Effector CD4-positive, alpha-beta T cell (primary cell): ENCODE measurements at regions not wholly inside any gene's neighbourhood (a gene's known extent, or its start where the extent isn't known, plus 50 kb on each side); places are given as distances from the start of the nearest gene placed in this dataset.

Experiments used
- DNase-seq: peaks from one replicate; pipeline ENCODE4 v3.0.0-alpha.2; 2020

DNA sequence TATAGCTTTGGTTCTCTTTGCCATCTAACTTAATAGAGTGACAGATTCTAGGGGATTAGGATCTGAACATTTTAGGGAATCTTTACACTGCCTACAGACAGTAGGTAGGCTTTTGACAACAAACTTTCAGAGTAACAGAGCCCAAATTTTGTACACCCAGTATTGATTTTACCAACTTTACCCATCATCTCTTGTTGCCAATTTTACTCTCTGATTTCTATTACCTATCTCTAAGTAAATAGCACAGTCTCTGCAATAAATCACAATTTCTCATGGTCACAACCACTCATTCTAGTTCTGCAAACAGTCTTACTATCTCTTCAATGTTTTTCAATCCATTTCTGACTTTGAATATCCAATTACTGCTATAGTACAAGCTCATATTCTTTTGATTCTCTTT is 1097.6 kb upstream of the PHF14 start:
- DNase-seq = no peak

DNA sequence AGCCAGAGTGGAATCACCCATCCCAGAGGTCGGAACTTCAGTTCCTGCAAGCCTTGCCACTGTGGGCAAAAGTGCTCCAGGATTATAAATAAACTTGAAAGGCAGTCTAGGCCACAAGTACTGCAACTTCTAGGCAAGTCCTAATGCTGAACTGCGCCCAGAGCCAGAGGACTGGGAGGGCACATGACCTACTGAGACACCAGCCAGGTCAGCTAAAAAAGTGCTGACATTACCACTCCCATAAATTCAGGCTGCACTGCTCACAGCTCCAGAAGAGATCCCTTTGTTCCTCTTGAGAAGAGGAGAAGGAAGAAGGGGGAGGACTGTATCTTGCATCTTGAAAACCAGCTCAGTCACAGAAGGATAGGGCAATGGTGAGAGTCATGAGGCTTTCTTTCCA is 1084.1 kb upstream of the PHF14 start:
- no peak for DNase-seq

- no peak for DNase-seq
These were observed 1083.6 kb upstream of the PHF14 start for GRCh38 chr7:9890092-9890491.

- DNase-seq = no peak
These were observed 1082.6 kb upstream of the PHF14 start for GRCh38 chr7:9891056-9891455.

DNA sequence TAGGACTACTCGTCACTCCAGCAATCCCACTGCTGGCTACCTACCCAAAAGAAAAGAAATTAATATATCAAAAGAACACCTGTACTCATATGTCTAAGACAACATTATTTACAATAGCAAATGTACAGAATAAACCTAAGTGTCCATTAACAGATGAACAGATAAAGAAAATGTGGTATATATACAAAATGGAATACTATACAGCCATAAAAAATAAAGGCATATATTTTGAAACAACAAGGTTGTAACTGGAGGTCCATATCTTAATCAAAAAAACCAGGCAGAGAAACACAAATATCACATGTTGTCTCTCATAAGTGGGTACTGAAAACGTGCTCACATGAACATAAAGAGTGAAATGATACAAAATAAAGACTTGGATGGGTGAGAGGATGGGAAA is 1073.3 kb upstream of the PHF14 start:
- DNase-seq = no peak

DNA sequence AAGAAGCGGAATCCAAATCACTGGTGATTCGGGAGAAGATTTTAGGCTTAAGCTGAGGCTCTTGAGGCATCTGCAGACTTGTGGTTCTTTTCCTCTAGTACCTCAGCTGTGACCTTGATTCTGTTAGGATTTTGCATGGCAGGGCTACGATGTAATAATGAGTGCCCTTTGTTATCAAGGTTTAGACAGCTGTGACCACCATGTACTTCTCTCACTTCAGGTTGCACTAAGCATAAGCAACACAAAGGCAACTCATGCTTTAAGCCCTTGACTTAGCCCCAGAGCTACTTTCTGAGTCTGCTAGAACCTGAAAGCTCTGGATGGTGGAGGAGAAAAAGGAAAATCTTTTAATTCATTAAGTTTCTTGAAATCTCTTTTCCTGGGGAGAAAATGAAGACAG is 1052.3 kb upstream of the PHF14 start:
- DNase-seq = no peak

- DNase-seq = no peak
These were observed 1035.6 kb upstream of the PHF14 start for GRCh38 chr7:9937944-9938631.

DNA sequence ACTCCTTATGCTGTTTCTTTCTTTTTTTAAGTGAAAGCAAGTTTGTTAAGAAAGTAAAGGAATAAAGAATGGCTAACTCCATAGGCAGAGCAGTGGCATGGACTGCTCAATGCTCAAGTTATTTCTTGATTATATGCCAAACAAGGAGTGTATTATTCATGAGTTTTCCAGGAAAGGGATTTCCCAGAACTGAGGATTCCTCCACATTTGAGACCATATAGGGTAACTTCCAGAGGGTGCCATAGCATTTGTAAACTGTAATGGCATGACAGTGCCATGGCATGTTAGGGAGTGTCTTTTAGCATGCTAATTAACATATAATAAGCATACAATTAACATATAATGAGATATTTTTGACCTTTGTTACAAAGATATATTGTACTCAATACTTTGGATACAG is 1034.5 kb upstream of the PHF14 start:
- no peak for DNase-seq

- DNase-seq = no peak
These were observed 1028.5 kb upstream of the PHF14 start for GRCh38 chr7:9945131-9945530.

- no peak for DNase-seq
These were observed 1027.8 kb upstream of the PHF14 start for GRCh38 chr7:9945857-9946256.

- DNase-seq = no peak
These were observed 1018.5 kb upstream of the PHF14 start for GRCh38 chr7:9955138-9955537.

GRCh38 chr7:9958486-9958885 is 1015.2 kb upstream of the PHF14 start:
- DNase-seq = no peak

DNA sequence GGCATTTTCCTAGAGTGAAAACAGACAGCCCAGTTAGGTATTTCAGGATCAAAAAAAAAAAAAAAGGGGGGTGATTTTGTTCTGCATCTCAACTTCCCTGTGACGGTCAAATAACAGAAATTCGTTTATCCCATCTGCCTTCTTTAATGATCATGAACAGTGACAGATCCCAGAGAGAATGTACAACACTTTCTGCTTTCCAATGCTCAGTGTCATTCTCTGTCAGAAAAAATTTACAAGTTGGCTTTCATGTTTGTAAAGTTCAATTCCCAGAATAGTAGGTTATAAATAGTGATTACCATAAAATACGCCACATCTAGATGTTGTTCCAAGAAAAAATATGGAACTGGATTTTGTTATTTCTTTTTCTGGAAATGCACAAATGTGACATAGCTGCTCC is 1013.2 kb upstream of the PHF14 start:
- no peak for DNase-seq

GRCh38 chr7:9961161-9961922 is 1012.3 kb upstream of the PHF14 start:
- DNase-seq = no peak

GRCh38 chr7:9962742-9963141 is 1010.9 kb upstream of the PHF14 start:
- no peak for DNase-seq

DNA sequence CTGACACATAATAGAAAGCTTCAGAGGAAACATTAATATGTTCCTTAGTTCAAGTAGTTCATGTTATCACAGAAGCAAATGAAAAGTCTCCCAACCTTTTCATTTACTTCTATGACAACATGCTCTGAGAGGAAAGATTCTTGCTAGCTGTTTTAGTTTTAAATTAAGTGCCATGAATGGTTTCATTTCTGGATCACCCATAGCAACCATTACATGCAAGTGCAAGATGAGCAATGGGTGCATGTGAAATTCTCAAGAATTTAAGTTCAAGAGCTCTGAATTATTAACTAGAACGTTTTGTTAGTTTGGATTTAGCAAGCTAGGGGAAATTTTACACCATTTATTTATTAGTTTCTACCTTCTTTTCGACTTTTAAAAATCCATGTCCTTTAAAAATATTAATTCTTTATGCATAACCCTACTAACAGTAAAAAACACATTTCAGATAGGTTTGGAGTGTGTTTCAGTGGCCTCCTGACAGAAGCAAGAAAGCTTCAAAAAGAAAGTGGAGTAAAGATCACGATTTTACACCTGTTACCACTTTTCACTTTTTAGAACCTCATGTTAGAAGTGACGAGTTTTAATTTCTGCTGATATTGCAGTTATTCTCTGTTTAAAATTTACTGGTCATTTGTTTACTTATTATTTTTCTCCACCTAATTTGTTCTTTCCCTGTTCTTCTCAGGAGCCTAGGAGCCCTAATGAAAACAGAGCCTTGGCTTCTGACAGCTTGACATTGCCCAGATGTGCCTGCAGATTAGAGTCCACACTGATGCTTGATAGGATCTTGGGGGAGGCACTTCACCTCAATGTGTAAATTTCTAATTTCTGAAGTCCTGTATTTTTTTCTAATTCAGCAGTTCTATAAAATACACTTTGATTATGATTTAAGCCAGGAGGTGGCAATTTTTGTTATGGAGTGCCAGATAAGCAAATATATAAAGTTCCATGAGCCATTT is 995.3 kb upstream of the PHF14 start:
- no peak for DNase-seq

DNA sequence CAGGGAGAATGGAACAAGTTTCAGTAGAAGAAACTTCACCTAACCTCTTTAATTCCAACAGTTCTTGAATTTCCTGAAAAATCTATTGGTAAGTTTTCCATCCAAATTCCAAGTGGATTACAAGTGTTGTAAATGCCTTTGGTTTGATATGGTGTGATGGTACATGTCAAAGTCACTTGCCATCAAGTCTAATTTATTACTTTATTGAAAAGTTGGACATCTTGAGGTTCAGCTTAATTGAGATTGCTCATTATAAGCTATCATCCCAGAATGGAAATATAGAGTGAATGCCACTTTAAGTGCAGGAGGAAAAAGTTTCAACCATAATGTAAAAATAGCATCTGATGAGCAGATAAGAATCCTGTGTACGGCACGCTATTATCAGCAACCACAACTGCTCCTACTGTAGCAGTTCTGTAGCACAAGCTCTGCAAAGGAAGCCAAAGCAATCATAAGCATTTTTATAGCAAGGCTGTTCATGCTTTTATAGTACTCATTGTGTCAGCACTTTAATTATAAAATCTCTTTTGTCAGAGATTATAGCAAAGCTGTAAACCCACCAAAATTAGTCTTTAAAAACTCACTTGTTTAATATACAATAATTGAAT is 991.8 kb upstream of the PHF14 start:
- no peak for DNase-seq

GRCh38 chr7:9983048-9983447 is 990.6 kb upstream of the PHF14 start:
- DNase-seq = no peak

- no peak for DNase-seq
These were observed 958.0 kb upstream of the PHF14 start for GRCh38 chr7:10015687-10016086.

DNA sequence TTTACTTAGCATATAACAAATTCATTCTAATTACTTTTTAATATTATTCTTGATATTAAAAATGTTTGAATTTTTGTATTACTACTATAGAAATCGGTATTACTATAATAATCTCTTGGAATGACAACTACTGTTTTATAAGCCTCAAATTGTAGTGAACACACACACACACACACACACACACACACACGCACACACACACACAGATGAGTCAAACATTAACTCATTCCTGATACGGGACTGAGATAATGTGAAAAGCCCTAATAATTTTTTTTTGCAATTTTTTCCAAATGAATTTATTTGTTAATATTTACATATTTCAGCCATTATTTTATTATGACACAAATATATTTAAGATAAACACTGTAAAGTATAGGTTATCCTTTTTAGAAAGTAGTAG is 951.2 kb upstream of the PHF14 start:
- no peak for DNase-seq

DNA sequence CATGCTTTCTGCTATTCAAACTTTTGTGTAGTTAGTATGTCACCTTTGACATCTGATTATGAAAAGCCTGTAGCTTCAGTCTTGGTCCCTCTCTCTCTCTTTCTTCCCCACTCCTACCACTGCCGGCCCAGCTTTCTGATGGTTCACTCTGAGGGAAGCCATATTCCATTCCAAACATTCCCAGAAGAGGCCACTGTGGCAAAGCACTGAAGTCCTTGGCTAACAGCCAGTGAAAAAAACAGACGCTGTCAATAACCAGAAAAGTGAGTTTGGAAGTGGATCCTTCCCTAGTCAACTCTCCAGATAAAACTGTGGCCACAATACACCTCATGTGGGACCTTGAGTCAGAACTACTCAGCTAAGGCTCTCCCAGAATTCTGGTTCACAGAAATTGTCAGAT is 950.7 kb upstream of the PHF14 start:
- DNase-seq = no peak

GRCh38 chr7:10034843-10035556 is 938.7 kb upstream of the PHF14 start:
- DNase-seq = no peak
